IgD-negative memory B cell (primary cell): ENCODE measurements at regions not wholly inside any gene's neighbourhood (a gene's known extent, or its start where the extent isn't known, plus 50 kb on each side); places are given as distances from the start of the nearest gene placed in this dataset.
"Not testable (repeated sequence)": the region's sequence is repeated elsewhere in the genome, so short reads cannot be mapped to it uniquely, and the experiment has no call there.

Experiments used
- H3K27ac Mint-ChIP-seq, 3 donors: one replicate each; pipeline ENCODE4 v1.8.0; 2020 to 2022; ENCODE audit warnings: mild to moderate bottlenecking in 3 of 3, mixed read lengths in 3 of 3, moderate library complexity in 1 of 3
- H3K27me3 Mint-ChIP-seq: one replicate; pipeline ENCODE4 v1.8.0; 2021; ENCODE audit warnings: mixed read lengths
- H3K36me3 Mint-ChIP-seq: one replicate; pipeline ENCODE4 v1.8.0; 2020; ENCODE audit warnings: mild to moderate bottlenecking, mixed read lengths
- H3K4me1 Mint-ChIP-seq, 3 donors: one replicate each; pipeline ENCODE4 v1.8.0; 2020 to 2022; ENCODE audit warnings: mixed read lengths in 3 of 3, mild to moderate bottlenecking in 1 of 3
- H3K4me3 Mint-ChIP-seq, 4 donors: one replicate each; pipeline ENCODE4 v1.8.0; 2020 to 2022; ENCODE audit warnings: mild to moderate bottlenecking in 4 of 4, mixed read lengths in 4 of 4, moderate library complexity in 3 of 4
- H3K9me3 Mint-ChIP-seq, 3 donors: one replicate each; pipeline ENCODE4 v1.8.0; 2020 to 2021; ENCODE audit warnings: mixed read lengths in 3 of 3, mild to moderate bottlenecking in 1 of 3

DNA sequence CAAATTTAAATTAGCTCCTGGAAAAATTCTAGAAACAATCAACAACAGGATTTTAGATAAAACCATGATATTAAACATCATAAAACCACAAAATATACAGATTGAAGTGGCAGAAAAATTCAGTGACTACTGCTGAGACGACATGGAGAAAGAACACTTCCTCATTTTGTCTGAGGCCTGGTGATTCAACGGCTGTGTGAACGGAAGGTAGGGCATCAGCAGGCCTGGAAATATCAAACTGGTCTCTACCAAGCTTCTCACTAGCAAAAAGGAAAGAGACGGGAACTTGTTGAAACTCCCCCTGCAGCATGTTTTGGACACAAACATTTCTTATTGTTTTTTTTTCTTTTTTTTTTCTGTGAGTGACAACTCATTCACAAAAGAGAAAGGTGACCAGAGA is 58.0 kb upstream of the AHI1 start:
- no peaks in the 10 kb centered on the region for H3K9me3 Mint-ChIP-seq
- peaks cover 4 to 8% (median 6%) of the 10 kb centered on the region in 3 donors for H3K4me1 Mint-ChIP-seq
- no peak overlapping the region for H3K27ac Mint-ChIP-seq
- H3K4me3 Mint-ChIP-seq, result no peak overlapping the region
- no peaks in the 10 kb centered on the region for H3K27me3 Mint-ChIP-seq
- no peaks in the 10 kb centered on the region for H3K36me3 Mint-ChIP-seq

DNA sequence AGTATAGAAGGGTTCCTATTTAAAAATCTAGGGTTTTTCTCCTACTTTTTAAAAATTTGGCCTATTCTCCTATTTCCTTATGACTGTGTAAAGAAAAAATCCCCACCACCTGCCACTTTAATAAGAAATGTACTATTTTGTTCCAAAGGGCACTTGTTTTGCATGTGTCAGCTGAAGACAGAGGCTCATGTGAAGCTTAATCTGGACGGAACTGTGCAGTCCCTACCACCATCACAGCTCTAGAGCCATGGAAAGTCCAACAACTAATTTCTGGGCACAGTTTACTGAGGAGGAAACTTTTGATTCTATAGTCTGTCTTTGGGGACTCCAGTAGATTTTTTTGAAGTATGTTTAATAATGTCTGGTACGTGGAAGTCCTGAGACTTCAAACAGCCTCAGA is 60.0 kb upstream of the AHI1 start:
- H3K27ac Mint-ChIP-seq, result no peak overlapping the region
- no peaks in the 10 kb centered on the region for H3K27me3 Mint-ChIP-seq
- H3K4me1 Mint-ChIP-seq, result peaks cover 4 to 8% (median 6%) of the 10 kb centered on the region in 3 donors
- no peak overlapping the region for H3K4me3 Mint-ChIP-seq
- H3K9me3 Mint-ChIP-seq, result no peaks in the 10 kb centered on the region
- H3K36me3 Mint-ChIP-seq, result no peaks in the 10 kb centered on the region

DNA sequence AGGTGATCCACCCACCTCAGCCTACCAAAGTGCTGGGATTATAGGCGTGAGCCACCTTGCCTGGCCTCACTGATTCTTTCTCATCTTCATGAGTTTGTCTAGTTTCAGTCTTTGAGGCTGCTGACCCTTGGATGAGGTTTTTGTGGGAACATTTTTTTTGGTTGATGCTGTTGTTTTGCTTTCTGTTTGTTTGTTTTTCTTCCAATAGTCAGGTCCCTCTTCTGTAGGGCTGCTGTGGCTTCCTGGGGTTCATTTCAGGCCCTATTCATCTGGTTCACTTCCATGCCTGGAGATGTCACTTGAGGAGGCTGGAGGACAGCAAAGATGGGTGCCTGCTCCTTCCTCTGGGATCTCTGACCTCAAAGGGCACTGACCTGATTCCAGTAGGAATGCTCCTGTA is 68.1 kb upstream of the AHI1 start:
- H3K4me1 Mint-ChIP-seq, H3K9me3 Mint-ChIP-seq, H3K27me3 Mint-ChIP-seq, H3K36me3 Mint-ChIP-seq, H3K4me3 Mint-ChIP-seq, H3K27ac Mint-ChIP-seq: not testable (repeated sequence)

DNA sequence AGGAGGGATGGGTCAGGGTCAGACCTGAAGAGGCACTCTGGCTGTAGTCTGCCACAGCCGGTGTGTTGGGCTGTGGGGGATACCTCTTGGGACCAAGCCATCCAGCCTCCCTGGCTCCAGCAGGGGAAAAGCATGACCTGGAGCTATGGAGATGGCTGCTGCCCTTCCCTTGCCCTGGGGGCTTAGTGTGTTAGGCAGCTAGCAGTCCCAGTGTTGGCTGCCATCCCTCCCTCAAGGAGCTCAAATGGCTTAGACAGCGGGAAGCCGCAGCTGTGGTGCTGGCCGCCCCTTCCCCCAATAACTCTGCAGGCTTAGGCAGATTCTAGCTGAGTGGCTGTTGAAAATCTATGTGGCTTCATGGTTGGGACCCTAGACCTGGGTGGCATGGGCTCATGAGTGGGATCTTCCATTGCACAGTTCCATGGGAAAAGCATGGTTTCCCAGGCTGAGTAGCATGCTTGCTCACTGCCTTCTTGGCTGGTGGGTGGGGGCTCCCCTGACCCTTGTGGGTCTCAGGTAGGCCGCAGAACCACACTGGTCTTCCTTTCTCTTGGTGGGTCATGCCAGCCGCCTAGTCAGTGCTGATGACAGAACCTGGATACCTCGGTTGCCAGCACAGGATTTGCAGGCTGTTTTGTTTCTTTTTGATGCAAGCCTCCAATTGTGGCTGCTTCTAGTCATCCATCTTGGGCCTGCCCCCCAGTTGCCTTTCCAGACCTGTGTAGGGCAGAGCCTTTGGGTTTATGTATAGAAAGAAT is 69.0 kb upstream of the AHI1 start:
- Mint-ChIP-seq H3K9me3 (peaks cover 0 to 3% (median 0%) of the 10 kb centered on the region in 3 donors), H3K36me3 (no peaks in the 10 kb centered on the region), H3K4me1 (peaks cover 0 to 2% (median 0%) of the 10 kb centered on the region in 3 donors), H3K4me3 (no peak overlapping the region), H3K27me3 (peaks cover 4% of the 10 kb centered on the region), H3K27ac (no peak overlapping the region)

DNA sequence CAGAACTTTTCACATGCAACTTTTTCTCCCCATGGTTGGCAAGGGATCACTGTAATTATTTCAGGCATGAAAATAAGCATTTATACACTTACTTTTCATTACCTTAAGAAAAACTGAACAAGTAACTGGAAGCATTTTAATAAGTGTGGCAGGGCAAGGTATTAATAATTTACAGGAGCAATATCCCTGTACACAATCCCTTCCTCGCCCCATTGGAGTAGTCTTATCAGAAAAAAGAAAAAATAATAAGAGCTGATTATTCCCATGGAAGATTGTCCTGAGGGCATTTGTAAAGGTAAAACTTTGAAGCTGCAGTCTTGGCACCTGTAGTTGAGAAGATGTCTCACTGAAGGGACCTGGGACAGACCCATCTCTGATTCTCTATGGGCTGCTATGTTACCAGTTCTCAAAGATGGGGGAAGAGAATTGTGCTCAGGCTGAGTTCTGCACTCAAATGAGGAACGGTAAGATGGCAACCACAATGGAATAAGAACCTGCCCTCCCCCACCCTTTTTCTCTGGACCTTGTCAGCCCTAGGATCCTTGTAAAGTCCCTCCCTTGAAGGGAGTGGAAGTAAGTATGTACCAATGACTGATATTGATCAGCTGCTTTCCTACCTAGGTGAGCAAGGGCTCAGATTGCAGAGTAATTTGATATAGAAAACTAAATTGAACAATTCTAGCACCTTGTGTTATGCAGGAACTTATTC is 70.0 kb upstream of the AHI1 start:
- peaks cover 0 to 3% (median 0%) of the 10 kb centered on the region in 3 donors for H3K9me3 Mint-ChIP-seq
- no peak overlapping the region for H3K27ac Mint-ChIP-seq
- H3K4me3 Mint-ChIP-seq, result no peak overlapping the region
- H3K27me3 Mint-ChIP-seq, result peaks cover 4% of the 10 kb centered on the region
- peaks cover 0 to 2% (median 0%) of the 10 kb centered on the region in 3 donors for H3K4me1 Mint-ChIP-seq
- no peaks in the 10 kb centered on the region for H3K36me3 Mint-ChIP-seq

DNA sequence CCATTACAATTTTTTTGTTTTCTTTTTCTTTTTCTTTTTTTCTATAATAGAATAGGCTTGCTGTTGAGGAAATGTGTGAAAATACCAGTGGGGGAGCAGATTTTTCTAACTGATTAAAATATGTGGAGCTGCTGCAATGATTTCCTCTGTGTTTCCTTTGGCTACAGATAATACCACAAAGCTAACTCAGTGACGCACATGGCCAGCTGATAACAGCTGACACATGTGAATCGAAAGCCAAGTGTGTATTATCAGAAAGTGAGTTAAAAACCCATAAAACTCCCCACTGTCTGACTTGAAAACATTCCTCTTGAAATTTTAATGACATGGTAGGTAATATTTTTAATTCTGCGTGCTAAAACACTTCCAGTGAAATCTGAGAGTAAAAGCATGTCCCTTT is 70.8 kb upstream of the AHI1 start:
- Mint-ChIP-seq H3K27ac (no peak overlapping the region), H3K4me3 (no peak overlapping the region), H3K27me3 (peaks cover 4% of the 10 kb centered on the region), H3K4me1 (peaks cover 0 to 2% (median 0%) of the 10 kb centered on the region in 3 donors), H3K9me3 (peaks cover 0 to 3% (median 0%) of the 10 kb centered on the region in 3 donors), H3K36me3 (no peaks in the 10 kb centered on the region)

DNA sequence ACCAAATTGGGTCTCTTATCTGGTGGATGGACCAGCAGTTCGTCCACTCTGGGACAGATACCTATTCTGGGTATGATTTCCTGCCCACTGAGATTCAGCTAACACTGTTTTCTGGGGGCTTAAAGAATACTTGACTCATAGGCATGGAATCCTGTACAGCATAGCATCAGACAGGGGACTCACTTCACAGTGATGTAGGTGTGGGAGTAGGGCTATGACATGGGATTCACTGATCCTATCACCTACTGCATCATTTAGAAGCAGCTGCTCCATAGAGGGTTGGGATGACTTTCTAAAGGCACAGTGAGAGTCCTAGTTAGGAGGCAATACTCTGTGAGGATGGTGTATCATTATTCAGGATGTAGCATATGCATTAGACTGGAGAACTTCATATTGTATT is 74.5 kb upstream of the AHI1 start:
- H3K27me3 Mint-ChIP-seq, result peaks cover 2% of the 10 kb centered on the region
- H3K4me1 Mint-ChIP-seq, result peaks cover 1 to 4% (median 4%) of the 10 kb centered on the region in 3 donors
- H3K27ac Mint-ChIP-seq, result no peak overlapping the region
- H3K36me3 Mint-ChIP-seq, result no peaks in the 10 kb centered on the region
- H3K4me3 Mint-ChIP-seq, result no peak overlapping the region
- peaks cover 0 to 3% (median 0%) of the 10 kb centered on the region in 3 donors for H3K9me3 Mint-ChIP-seq

DNA sequence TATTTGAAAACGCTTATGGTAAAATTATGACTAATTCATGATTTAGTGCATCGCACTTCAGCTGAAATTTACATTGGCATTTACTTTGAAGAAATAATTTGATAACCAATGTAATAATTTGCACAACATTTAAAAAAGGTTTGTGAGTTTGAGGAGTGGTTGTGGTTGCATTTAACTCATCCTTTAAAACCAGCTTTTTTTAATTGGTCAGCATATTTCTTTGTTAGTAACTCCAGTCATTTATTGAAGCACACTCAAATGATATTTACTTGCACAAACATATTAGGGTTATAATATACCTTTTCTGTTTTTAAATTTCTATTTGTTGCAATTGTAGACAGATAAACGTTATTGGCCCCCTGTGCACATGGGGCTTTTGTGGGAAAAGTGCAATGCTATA is 78.1 kb upstream of the AHI1 start:
- no peak overlapping the region for H3K4me3 Mint-ChIP-seq
- H3K27ac Mint-ChIP-seq, result no peak overlapping the region
- H3K36me3 Mint-ChIP-seq, result no peaks in the 10 kb centered on the region
- H3K9me3 Mint-ChIP-seq, result no peaks in the 10 kb centered on the region
- H3K27me3 Mint-ChIP-seq, result peaks cover 2% of the 10 kb centered on the region
- peaks cover 3 to 6% (median 3%) of the 10 kb centered on the region in 3 donors for H3K4me1 Mint-ChIP-seq

DNA sequence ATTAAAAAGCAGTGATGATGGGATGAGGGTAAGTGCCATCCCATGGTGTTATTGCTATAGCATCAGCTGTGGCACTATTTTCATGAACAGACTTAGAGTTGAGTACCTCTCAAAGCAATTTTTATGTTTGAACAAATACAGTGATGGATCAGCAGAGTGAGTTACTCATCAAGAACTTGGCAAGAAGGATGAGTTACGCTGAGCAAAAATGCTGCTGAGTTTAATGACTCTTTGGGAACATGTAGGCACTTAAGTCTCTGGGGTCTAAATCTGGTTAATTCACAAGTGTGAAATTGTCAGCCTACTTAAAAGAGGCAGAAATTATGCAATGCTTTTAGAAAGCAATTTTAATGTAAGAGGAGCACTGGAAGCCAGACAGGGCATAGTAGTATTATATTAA is 78.5 kb upstream of the AHI1 start:
- no peaks in the 10 kb centered on the region for H3K36me3 Mint-ChIP-seq
- no peak overlapping the region for H3K27ac Mint-ChIP-seq
- H3K27me3 Mint-ChIP-seq, result peaks cover 2% of the 10 kb centered on the region
- H3K4me3 Mint-ChIP-seq, result no peak overlapping the region
- H3K9me3 Mint-ChIP-seq, result no peaks in the 10 kb centered on the region
- peaks cover 3 to 6% (median 3%) of the 10 kb centered on the region in 3 donors for H3K4me1 Mint-ChIP-seq

DNA sequence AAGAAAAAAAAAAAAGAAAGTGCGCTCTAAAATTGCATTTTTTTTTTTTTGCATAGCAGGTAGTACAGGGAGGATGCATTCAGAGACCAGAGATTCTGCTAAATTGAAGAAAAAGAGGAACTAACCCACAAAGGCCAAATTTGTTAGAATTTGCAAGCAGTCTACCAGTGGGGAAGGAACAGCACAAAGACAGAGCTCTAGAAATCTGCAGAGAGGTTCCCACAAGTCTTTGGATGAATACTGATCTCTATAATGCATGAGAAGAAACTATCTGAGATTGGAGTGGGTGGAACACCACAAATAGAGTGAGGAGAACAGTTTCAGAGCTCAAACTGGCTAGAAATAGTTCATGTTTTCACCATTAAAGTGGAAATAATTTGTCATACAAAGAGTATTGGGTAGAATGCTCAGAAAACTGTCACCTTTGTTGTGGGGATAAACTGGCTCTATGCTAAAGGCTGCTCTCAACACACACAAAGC is 79.6 kb upstream of the AHI1 start:
- no peak overlapping the region for H3K4me3 Mint-ChIP-seq
- H3K4me1 Mint-ChIP-seq, result peaks cover 3 to 6% (median 3%) of the 10 kb centered on the region in 3 donors
- H3K27ac Mint-ChIP-seq, result no peak overlapping the region
- peaks cover 3% of the 10 kb centered on the region for H3K27me3 Mint-ChIP-seq
- peaks cover 3% of the 10 kb centered on the region for H3K36me3 Mint-ChIP-seq
- H3K9me3 Mint-ChIP-seq, result no peaks in the 10 kb centered on the region

DNA sequence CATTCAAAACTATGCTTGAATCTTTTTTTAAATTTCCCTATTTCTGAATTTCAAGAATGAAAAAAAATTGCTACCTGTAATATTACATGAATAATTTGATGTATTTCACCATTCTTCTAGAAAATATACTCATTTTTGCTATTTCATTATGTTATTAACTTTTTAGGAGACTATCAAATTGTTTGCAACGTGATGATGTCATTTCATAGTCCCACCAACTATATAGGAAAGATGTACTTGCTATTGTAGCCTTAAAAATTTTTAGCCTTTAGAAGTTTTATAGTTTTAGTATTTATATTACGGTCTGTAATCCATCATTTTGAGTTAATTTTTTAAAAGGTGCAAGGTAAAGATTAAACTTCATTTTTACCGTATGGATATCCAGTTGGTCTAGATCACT is 81.4 kb upstream of the AHI1 start:
- H3K4me3 Mint-ChIP-seq, result no peak overlapping the region
- H3K27me3 Mint-ChIP-seq, result peaks cover 3% of the 10 kb centered on the region
- no peak overlapping the region for H3K27ac Mint-ChIP-seq
- no peaks in the 10 kb centered on the region for H3K9me3 Mint-ChIP-seq
- peaks cover 3% of the 10 kb centered on the region for H3K36me3 Mint-ChIP-seq
- peaks cover 3 to 6% (median 3%) of the 10 kb centered on the region in 3 donors for H3K4me1 Mint-ChIP-seq

DNA sequence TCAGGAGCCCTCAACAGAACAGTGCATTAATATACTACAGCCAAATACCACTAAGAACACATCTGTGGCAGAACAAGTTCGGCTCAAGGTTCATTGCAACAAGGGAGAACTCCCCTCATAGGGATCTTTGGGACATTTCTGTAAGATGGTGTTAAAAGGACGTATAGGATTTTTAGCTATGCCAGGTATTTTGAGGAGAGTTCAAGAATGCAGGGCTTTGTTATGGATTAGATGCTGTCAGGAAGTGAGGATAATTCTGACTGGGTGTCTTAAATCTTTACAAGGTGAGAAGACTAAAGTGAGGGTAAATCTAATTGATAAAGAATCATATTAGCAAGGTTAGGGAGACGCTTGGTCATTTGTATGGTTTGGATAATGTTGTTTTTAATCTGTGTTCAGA is 83.7 kb upstream of the AHI1 start:
- H3K27me3 Mint-ChIP-seq, result peaks cover 3% of the 10 kb centered on the region
- H3K4me3 Mint-ChIP-seq, result no peak overlapping the region
- peaks cover 3% of the 10 kb centered on the region for H3K36me3 Mint-ChIP-seq
- no peaks in the 10 kb centered on the region for H3K9me3 Mint-ChIP-seq
- H3K4me1 Mint-ChIP-seq, result peaks cover 2 to 6% (median 3%) of the 10 kb centered on the region in 3 donors
- H3K27ac Mint-ChIP-seq, result no peak overlapping the region

DNA sequence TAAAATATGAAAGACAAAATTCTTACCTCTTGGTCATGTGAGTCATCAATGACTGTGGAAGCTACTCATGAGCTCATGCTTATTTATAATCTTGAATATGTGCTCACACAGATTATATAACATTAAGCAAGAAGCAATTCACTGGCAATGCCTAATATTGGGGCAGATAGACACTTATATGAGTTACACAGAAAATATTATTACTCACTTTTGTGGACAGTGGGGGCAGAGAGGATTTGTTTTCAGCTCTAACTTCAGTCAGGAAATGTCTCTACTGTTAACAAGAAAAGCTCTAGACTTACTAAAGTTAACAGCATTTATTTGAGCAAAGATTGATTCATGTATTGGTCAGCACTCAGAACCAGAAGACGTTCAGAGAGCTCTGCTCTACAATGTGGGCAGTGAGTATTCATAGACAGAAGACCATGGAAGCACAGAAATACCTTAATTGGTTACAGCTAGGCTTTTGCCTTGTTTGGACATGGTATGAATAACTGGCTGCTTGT is 85.8 kb upstream of the AHI1 start:
- Mint-ChIP-seq H3K9me3 (no peaks in the 10 kb centered on the region), H3K27ac (no peak overlapping the region), H3K4me3 (no peak overlapping the region), H3K27me3 (peaks cover 3% of the 10 kb centered on the region), H3K36me3 (peaks cover 3% of the 10 kb centered on the region), H3K4me1 (no peaks in the 10 kb centered on the region)

DNA sequence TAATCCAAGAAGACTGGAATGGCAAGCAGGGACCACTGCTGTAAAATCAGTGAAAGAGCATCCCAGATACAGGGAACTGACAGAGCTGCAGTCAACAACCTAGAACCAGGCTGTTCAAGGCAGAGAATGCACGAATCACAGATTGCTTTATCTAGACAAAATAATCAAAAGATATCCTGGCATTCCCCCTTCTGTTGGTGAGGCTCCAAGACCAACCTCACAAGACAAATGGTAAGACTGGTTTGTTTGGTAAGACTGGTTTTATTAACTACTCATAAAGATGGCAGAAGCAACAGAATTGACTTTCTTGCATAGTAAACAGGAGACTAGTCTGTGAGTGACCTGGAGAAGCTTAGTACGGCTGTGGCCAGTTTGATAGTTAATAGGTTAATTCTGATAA is 88.8 kb upstream of the AHI1 start:
- Mint-ChIP-seq H3K27me3 (peaks cover 3% of the 10 kb centered on the region), H3K4me3 (no peak overlapping the region), H3K36me3 (peaks cover 1% of the 10 kb centered on the region), H3K27ac (no peak overlapping the region), H3K9me3 (peaks cover 0 to 3% (median 3%) of the 10 kb centered on the region in 3 donors), H3K4me1 (no peaks in the 10 kb centered on the region)

DNA sequence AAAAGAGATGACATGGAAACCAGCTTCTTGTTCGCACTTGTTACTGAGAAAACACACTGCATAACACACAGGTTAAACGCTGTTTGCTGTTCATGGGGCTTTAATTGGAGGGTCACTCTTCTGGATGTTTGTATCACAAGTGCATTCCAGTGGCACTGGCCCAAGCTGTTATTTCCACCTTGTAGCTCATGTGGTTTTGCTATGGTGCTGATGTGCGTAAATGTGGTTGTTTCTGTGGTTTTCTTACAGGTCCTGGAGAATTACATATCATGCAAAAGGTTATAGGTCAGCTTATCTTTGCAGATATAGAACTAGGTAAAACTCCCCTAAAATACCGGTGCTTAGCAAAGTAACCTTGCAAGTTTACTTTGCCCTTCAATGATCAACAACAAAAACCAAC is 89.3 kb upstream of the AHI1 start:
- Mint-ChIP-seq H3K4me3 (no peak overlapping the region), H3K9me3 (peaks cover 0 to 3% (median 3%) of the 10 kb centered on the region in 3 donors), H3K27me3 (peaks cover 2% of the 10 kb centered on the region), H3K4me1 (no peaks in the 10 kb centered on the region), H3K27ac (no peak overlapping the region), H3K36me3 (no peaks in the 10 kb centered on the region)
